ENCODE measurements at regions not wholly inside any gene's neighbourhood (a gene's known extent, or its start where the extent isn't known, plus 50 kb on each side); places are given as distances from the start of the nearest gene placed in this dataset.

DNA sequence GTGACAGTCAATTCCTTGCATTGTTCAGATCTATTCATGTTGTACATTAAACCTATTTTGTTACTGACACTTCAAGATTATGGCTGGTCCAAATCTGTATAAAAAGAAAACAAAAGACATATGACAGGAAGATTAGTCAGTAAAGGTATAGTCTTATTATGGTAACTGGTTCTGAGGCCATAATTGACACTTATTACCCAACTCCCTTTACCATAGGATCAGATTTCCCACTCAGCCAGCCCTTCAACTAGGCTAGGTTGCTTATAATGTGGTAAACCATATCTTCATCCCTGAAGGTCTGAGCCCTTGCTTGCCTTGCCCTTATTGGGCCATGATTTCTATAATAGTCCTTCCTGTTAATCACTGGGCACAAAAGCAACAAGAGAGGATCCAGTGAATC, 289.6 kb downstream of the CXXC4 start:
- Mint-ChIP-seq H3K27ac (no peak overlapping the region), H3K27me3 (ENCODE audit: insufficient read depth) (no peaks in the 10 kb centered on the region), H3K4me1 (ENCODE audit: low read depth) (no peaks in the 10 kb centered on the region), H3K9me3 (peaks cover 56% of the 10 kb centered on the region), H3K4me3 (no peak overlapping the region), H3K36me3 (ENCODE audit: low read depth) (no peaks in the 10 kb centered on the region)
- DNase-seq, result no peak
- TF ChIP-seq, protein P1, sequence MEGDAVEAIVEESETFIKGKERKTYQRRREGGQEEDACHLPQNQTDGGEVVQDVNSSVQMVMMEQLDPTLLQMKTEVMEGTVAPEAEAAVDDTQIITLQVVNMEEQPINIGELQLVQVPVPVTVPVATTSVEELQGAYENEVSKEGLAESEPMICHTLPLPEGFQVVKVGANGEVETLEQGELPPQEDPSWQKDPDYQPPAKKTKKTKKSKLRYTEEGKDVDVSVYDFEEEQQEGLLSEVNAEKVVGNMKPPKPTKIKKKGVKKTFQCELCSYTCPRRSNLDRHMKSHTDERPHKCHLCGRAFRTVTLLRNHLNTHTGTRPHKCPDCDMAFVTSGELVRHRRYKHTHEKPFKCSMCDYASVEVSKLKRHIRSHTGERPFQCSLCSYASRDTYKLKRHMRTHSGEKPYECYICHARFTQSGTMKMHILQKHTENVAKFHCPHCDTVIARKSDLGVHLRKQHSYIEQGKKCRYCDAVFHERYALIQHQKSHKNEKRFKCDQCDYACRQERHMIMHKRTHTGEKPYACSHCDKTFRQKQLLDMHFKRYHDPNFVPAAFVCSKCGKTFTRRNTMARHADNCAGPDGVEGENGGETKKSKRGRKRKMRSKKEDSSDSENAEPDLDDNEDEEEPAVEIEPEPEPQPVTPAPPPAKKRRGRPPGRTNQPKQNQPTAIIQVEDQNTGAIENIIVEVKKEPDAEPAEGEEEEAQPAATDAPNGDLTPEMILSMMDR (IDR thresholded peaks at IDR 0.05), result no peak

DNA sequence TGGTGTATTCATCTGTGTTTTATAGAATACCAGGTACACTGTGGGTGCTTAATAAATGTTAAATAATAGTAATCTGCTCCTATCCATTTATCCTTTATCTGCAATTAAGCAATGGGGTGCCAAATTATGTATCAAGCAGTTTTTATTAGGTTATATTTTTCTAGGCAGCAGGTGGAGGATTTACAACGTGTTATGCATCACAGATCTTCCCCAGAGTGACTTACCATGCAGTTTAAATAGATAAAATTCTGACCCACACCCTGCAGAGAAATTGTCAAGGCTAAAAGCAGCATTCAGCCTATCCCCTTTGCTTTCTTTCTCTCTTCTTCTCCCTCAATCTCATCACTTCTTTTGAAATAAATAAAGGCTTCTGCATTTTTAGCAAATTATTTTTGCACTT, 306.4 kb downstream of the CXXC4 start:
- Mint-ChIP-seq H3K27me3 (ENCODE audit: insufficient read depth) (no peaks in the 10 kb centered on the region; the same call in 1 of the 2 replicates), H3K4me1 (ENCODE audit: low read depth) (no peaks in the 10 kb centered on the region), H3K9me3 (peaks cover 33% of the 10 kb centered on the region), H3K27ac (no peak overlapping the region), H3K4me3 (no peak overlapping the region), H3K36me3 (ENCODE audit: low read depth) (no peaks in the 10 kb centered on the region)
- no peak for DNase-seq
- TF ChIP-seq, protein P1 (IDR thresholded peaks at IDR 0.05), result no peak

DNA sequence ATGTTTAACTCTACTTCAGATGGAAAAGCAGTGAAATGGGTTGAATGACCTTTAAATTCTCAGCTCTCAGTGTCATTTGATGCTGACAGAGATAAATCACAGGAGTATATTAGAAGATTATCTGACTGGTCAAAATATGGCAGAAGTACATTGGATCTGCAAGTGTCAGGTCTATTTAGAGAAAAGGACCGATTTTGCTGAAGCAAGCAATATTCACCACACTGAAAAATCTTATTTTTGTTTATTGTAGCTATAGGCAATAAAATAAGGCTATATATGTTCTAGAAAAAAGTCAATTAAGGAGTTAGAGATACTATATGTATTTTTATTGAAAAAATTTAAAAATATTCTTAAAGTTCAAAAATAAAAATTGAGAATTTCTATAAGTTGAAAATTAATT, 325.3 kb downstream of the CXXC4 start:
- H3K4me3 Mint-ChIP-seq, result no peak overlapping the region
- no peaks in the 10 kb centered on the region for H3K36me3 Mint-ChIP-seq (ENCODE audit: low read depth)
- no peak for DNase-seq
- no peaks in the 10 kb centered on the region for H3K27me3 Mint-ChIP-seq (ENCODE audit: insufficient read depth)
- peaks cover 46% of the 10 kb centered on the region for H3K9me3 Mint-ChIP-seq
- TF ChIP-seq, protein P1 (IDR thresholded peaks at IDR 0.05), result no peak
- no peak overlapping the region for H3K27ac Mint-ChIP-seq
- H3K4me1 Mint-ChIP-seq (ENCODE audit: low read depth), result no peaks in the 10 kb centered on the region

DNA sequence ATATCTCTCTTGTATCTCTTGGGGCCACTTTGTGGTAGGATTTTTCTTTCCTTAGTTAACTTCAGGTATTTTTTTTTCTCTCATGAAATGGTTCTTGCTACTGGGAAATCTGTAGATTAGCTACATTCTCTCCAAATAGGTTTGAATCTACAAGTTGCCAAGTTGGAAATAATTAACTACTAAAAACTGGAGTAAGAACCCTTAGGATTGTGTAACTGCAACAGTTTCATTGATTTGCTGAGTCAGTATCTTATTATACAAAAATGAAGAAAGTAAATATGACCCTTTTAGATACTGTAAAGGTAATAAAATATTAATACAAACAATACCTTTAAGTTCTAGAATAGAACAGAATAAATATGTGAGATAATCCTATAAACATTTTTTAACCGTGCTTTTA, 327.9 kb downstream of the CXXC4 start:
- Mint-ChIP-seq H3K27me3 (ENCODE audit: insufficient read depth) (no peaks in the 10 kb centered on the region), H3K36me3 (ENCODE audit: low read depth) (no peaks in the 10 kb centered on the region), H3K27ac (no peak overlapping the region), H3K9me3 (peaks cover 36% of the 10 kb centered on the region), H3K4me3 (no peak overlapping the region), H3K4me1 (ENCODE audit: low read depth) (no peaks in the 10 kb centered on the region)
- TF ChIP-seq, protein P1 (IDR thresholded peaks at IDR 0.05), result no peak
- DNase-seq, result no peak

DNA sequence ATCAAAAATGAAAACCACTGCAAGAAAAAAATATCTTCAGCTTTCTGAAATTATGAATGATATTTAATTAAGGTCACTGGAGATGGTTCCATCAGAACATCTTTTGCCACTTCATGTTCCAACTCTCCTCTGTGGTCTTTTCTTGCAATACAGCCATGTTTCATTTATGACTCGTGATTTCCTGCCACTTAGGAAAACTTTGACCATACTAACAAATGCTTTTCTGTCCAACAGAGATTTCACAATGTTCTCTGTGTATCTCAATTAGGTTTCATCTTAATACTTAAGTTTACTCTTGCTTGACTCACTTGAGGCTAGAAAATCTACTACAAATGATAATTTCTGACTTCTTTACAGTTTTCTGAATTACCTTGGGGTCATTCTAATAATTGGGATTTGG, 330.9 kb downstream of the CXXC4 start:
- no peak for DNase-seq
- Mint-ChIP-seq H3K4me3 (no peak overlapping the region), H3K4me1 (ENCODE audit: low read depth) (no peaks in the 10 kb centered on the region), H3K27ac (no peak overlapping the region), H3K9me3 (peaks cover 21% of the 10 kb centered on the region), H3K36me3 (ENCODE audit: low read depth) (no peaks in the 10 kb centered on the region), H3K27me3 (ENCODE audit: insufficient read depth) (no peaks in the 10 kb centered on the region)
- TF ChIP-seq, protein P1 (IDR thresholded peaks at IDR 0.05), result no peak

DNA sequence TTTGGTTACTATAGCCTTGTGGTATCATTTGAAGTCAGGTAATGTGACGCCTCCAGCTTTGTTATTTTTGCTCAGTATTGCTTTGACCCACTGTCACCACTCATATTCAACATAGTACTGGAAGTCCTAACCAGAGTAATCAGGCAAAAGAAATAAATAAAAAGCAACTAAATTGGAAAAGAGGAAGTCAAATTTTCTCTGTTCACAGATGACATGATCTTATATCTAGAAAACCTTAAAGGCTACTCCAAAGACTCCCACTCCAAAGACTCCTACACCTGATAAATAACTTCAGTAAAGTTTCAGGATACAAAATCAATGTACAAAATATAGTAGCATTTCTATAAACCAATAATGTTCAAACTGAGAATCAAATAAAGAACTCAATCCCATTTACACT, 348.6 kb downstream of the CXXC4 start:
- DNase-seq, result no peak
- Mint-ChIP-seq H3K27ac (no peak overlapping the region), H3K9me3 (peaks cover 46% of the 10 kb centered on the region), H3K36me3 (ENCODE audit: low read depth) (no peaks in the 10 kb centered on the region), H3K27me3 (ENCODE audit: insufficient read depth) (no peaks in the 10 kb centered on the region), H3K4me1 (ENCODE audit: low read depth) (no peaks in the 10 kb centered on the region), H3K4me3 (no peak overlapping the region)
- TF ChIP-seq, protein P1 (IDR thresholded peaks at IDR 0.05), result no peak
